ENCODE measurements at regions not wholly inside any gene's neighbourhood (a gene's known extent, or its start where the extent isn't known, plus 50 kb on each side); places are given as distances from the start of the nearest gene placed in this dataset.

GRCh38 chr4:24096603-24097002, 206.8 kb upstream of the PPARGC1A start:
- no peak overlapping the region for H2BK12ac ChIP-seq (ENCODE audit: low read length)
- H3K23ac ChIP-seq (ENCODE audit: low read length) = no peak overlapping the region
- H3K9ac ChIP-seq (ENCODE audit: low read length) = no peak overlapping the region
- no peak overlapping the region for H2AK5ac ChIP-seq (ENCODE audit: low read length)
- H3K27ac ChIP-seq (ENCODE audit: low read depth, low read length) = no peak overlapping the region
- no peaks in the 10 kb centered on the region for H3K79me2 ChIP-seq (ENCODE audit: control insufficient read depth, insufficient read depth, low read length, poor library complexity)
- H3K18ac ChIP-seq (ENCODE audit: low read length) = no peak overlapping the region
- no peaks in the 10 kb centered on the region for H3K9me3 ChIP-seq (ENCODE audit: insufficient read depth, low read depth, low read length)
- H3K14ac ChIP-seq (ENCODE audit: low read length) = no peak overlapping the region
- H2BK5ac ChIP-seq (ENCODE audit: low read depth, low read length, poor library complexity) = no peak overlapping the region
- H3K4me1 ChIP-seq (ENCODE audit: control insufficient read depth in 1 of 2, insufficient read depth in 2 of 2, low read length in 2 of 2) = no peaks in the 10 kb centered on the region
- no peak overlapping the region for H2BK120ac ChIP-seq (ENCODE audit: insufficient read depth, low read length, poor library complexity)
- no peak overlapping the region for H4K91ac ChIP-seq (ENCODE audit: low read depth, low read length)
- no peak overlapping the region for H3K4ac ChIP-seq (ENCODE audit: low read depth, low read length)
- DNase-seq = no peak
- H2AFZ ChIP-seq (ENCODE audit: insufficient read depth, low read length, poor library complexity) = no peak overlapping the region
- no peaks in the 10 kb centered on the region for H3K27me3 ChIP-seq (ENCODE audit: insufficient read depth, low read length)
- H3K4me2 ChIP-seq (ENCODE audit: low read length) = no peak overlapping the region
- no CpG with 5 or more reads among the region's 2 CpGs for WGBS (ENCODE audit: extremely low coverage, insufficient coverage, insufficient read length)
- no peak overlapping the region for H4K8ac ChIP-seq (ENCODE audit: low read depth, low read length)
- no peaks in the 10 kb centered on the region for H3K36me3 ChIP-seq (ENCODE audit: control insufficient read depth in 1 of 2, insufficient read depth in 2 of 2, low read length in 2 of 2)
- H3K79me1 ChIP-seq (ENCODE audit: low read length) = no peaks in the 10 kb centered on the region
- no peak overlapping the region for H4K12ac ChIP-seq (ENCODE audit: low read depth, low read length)
- H3K4me3 ChIP-seq (ENCODE audit: low read depth, low read length) = no peak overlapping the region

- H4K12ac ChIP-seq (ENCODE audit: low read depth, low read length) = no peak overlapping the region
- H3K4me1 ChIP-seq (ENCODE audit: control insufficient read depth in 1 of 2, insufficient read depth in 2 of 2, low read length in 2 of 2) = no peaks in the 10 kb centered on the region
- no peak overlapping the region for H4K8ac ChIP-seq (ENCODE audit: low read depth, low read length)
- H2BK5ac ChIP-seq (ENCODE audit: low read depth, low read length, poor library complexity) = no peak overlapping the region
- H3K14ac ChIP-seq (ENCODE audit: low read length) = no peak overlapping the region
- H3K4ac ChIP-seq (ENCODE audit: low read depth, low read length) = no peak overlapping the region
- DNase-seq = no peak
- no peak overlapping the region for H3K18ac ChIP-seq (ENCODE audit: low read length)
- no peak overlapping the region for H3K9ac ChIP-seq (ENCODE audit: low read length)
- no peak overlapping the region for H2AFZ ChIP-seq (ENCODE audit: insufficient read depth, low read length, poor library complexity)
- H2BK120ac ChIP-seq (ENCODE audit: insufficient read depth, low read length, poor library complexity) = no peak overlapping the region
- H2BK12ac ChIP-seq (ENCODE audit: low read length) = no peak overlapping the region
- no CpG with 5 or more reads among the region's 2 CpGs for WGBS (ENCODE audit: extremely low coverage, insufficient coverage, insufficient read length)
- no peaks in the 10 kb centered on the region for H3K79me1 ChIP-seq (ENCODE audit: low read length)
- no peak overlapping the region for H3K4me3 ChIP-seq (ENCODE audit: low read depth, low read length)
- no peak overlapping the region for H2AK5ac ChIP-seq (ENCODE audit: low read length)
- no peak overlapping the region for H3K23ac ChIP-seq (ENCODE audit: low read length)
- H3K36me3 ChIP-seq (ENCODE audit: control insufficient read depth in 1 of 2, insufficient read depth in 2 of 2, low read length in 2 of 2) = no peaks in the 10 kb centered on the region
- no peak overlapping the region for H4K91ac ChIP-seq (ENCODE audit: low read depth, low read length)
- H3K79me2 ChIP-seq (ENCODE audit: control insufficient read depth, insufficient read depth, low read length, poor library complexity) = no peaks in the 10 kb centered on the region
- H3K27ac ChIP-seq (ENCODE audit: low read depth, low read length) = no peak overlapping the region
- H3K27me3 ChIP-seq (ENCODE audit: insufficient read depth, low read length) = no peaks in the 10 kb centered on the region
- no peaks in the 10 kb centered on the region for H3K9me3 ChIP-seq (ENCODE audit: insufficient read depth, low read depth, low read length)
- no peak overlapping the region for H3K4me2 ChIP-seq (ENCODE audit: low read length)
These were observed 204.9 kb upstream of the PPARGC1A start for GRCh38 chr4:24094726-24095125.

DNA sequence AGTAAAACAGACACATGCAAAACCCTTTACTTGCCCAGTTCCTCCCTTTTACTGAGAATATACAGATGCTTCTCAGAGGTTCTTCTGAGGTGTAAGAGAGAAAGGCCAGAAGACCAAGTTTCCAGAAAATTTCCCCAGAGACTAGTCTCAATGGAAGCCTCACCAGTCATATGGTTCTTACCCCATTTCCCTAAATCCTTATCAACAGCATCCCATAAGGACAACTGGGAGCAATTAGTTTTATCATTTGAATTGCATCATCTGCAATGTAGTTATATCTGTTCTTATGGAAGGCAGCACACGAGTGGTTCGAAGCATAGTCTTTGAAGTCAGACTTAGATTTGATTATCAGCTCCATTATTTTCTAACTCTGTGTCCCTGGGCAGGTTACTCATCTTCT, 203.6 kb upstream of the PPARGC1A start:
- Histone ChIP-seq H2AFZ (ENCODE audit: insufficient read depth, low read length, poor library complexity) (no peak overlapping the region), H2AK5ac (ENCODE audit: low read length) (no peak overlapping the region), H4K8ac (ENCODE audit: low read depth, low read length) (no peak overlapping the region)

GRCh38 chr4:24091639-24092233, 201.9 kb upstream of the PPARGC1A start:
- Histone ChIP-seq H3K9me3 (ENCODE audit: insufficient read depth, low read depth, low read length) (no peaks in the 10 kb centered on the region), H2BK120ac (ENCODE audit: insufficient read depth, low read length, poor library complexity) (no peak overlapping the region), H3K27ac (ENCODE audit: low read depth, low read length) (no peak overlapping the region), H3K4ac (ENCODE audit: low read depth, low read length) (no peak overlapping the region), H3K79me2 (ENCODE audit: control insufficient read depth, insufficient read depth, low read length, poor library complexity) (no peaks in the 10 kb centered on the region), H4K8ac (ENCODE audit: low read depth, low read length) (no peak overlapping the region), H3K9ac (ENCODE audit: low read length) (no peak overlapping the region), H3K18ac (ENCODE audit: low read length) (no peak overlapping the region), H3K14ac (ENCODE audit: low read length) (no peak overlapping the region), H3K4me2 (ENCODE audit: low read length) (no peak overlapping the region), H3K79me1 (ENCODE audit: low read length) (no peaks in the 10 kb centered on the region), H2BK12ac (ENCODE audit: low read length) (no peak overlapping the region), H3K27me3 (ENCODE audit: insufficient read depth, low read length) (no peaks in the 10 kb centered on the region), H3K23ac (ENCODE audit: low read length) (no peak overlapping the region), H4K12ac (ENCODE audit: low read depth, low read length) (no peak overlapping the region), H2AFZ (ENCODE audit: insufficient read depth, low read length, poor library complexity) (no peak overlapping the region), H3K4me3 (ENCODE audit: low read depth, low read length) (no peak overlapping the region), H3K4me1 (ENCODE audit: control insufficient read depth in 1 of 2, insufficient read depth in 2 of 2, low read length in 2 of 2) (no peaks in the 10 kb centered on the region), H3K36me3 (ENCODE audit: control insufficient read depth in 1 of 2, insufficient read depth in 2 of 2, low read length in 2 of 2) (no peaks in the 10 kb centered on the region), H2AK5ac (ENCODE audit: low read length) (no peak overlapping the region), H4K91ac (ENCODE audit: low read depth, low read length) (no peak overlapping the region), H2BK5ac (ENCODE audit: low read depth, low read length, poor library complexity) (no peak overlapping the region)
- no peak for DNase-seq
- WGBS (ENCODE audit: extremely low coverage, insufficient coverage, insufficient read length) = no CpG with 5 or more reads among the region's 6 CpGs

More for the DNA sequence above, 203.6 kb upstream of the PPARGC1A start:
- Histone ChIP-seq H3K4ac (ENCODE audit: low read depth, low read length) (no peak overlapping the region), H3K4me2 (ENCODE audit: low read length) (no peak overlapping the region), H3K4me3 (ENCODE audit: low read depth, low read length) (no peak overlapping the region), H2BK5ac (ENCODE audit: low read depth, low read length, poor library complexity) (no peak overlapping the region), H4K91ac (ENCODE audit: low read depth, low read length) (no peak overlapping the region), H3K4me1 (ENCODE audit: control insufficient read depth in 1 of 2, insufficient read depth in 2 of 2, low read length in 2 of 2) (no peaks in the 10 kb centered on the region), H3K14ac (ENCODE audit: low read length) (no peak overlapping the region), H3K23ac (ENCODE audit: low read length) (no peak overlapping the region), H3K79me1 (ENCODE audit: low read length) (no peaks in the 10 kb centered on the region), H3K79me2 (ENCODE audit: control insufficient read depth, insufficient read depth, low read length, poor library complexity) (no peaks in the 10 kb centered on the region), H2BK12ac (ENCODE audit: low read length) (no peak overlapping the region), H3K27me3 (ENCODE audit: insufficient read depth, low read length) (no peaks in the 10 kb centered on the region), H3K18ac (ENCODE audit: low read length) (no peak overlapping the region), H3K9ac (ENCODE audit: low read length) (no peak overlapping the region), H3K27ac (ENCODE audit: low read depth, low read length) (no peak overlapping the region), H3K36me3 (ENCODE audit: control insufficient read depth in 1 of 2, insufficient read depth in 2 of 2, low read length in 2 of 2) (no peaks in the 10 kb centered on the region), H4K12ac (ENCODE audit: low read depth, low read length) (no peak overlapping the region), H2BK120ac (ENCODE audit: insufficient read depth, low read length, poor library complexity) (no peak overlapping the region), H3K9me3 (ENCODE audit: insufficient read depth, low read depth, low read length) (no peaks in the 10 kb centered on the region)
- WGBS (ENCODE audit: extremely low coverage, insufficient coverage, insufficient read length) = no CpG with 5 or more reads among the region's 2 CpGs
- no peak for DNase-seq
